Mononuclear cell (primary cell): ENCODE measurements at regions not wholly inside any gene's neighbourhood (a gene's known extent, or its start where the extent isn't known, plus 50 kb on each side); places are given as distances from the start of the nearest gene placed in this dataset.

ENCODE experiments used
- H3K27me3 ChIP-seq: 2 replicates; pipeline ENCODE4 v1.6.0; 2011; ENCODE audit warnings: low read length, control low read depth; ENCODE audit not compliant: insufficient read depth
- H3K4me1 ChIP-seq: 2 replicates; pipeline ENCODE4 v1.5.1; 2011; ENCODE audit warnings: mild to moderate bottlenecking, low read length, control low read depth; ENCODE audit not compliant: insufficient read depth
- H3K4me3 ChIP-seq: 2 replicates; pipeline ENCODE4 v1.5.1; 2011; ENCODE audit warnings: mild to moderate bottlenecking, low read length, moderate library complexity
- H3K9me3 ChIP-seq: 2 replicates; pipeline ENCODE4 v1.5.1; 2011; ENCODE audit warnings: low read depth, mild to moderate bottlenecking, control low read depth, low read length

DNA sequence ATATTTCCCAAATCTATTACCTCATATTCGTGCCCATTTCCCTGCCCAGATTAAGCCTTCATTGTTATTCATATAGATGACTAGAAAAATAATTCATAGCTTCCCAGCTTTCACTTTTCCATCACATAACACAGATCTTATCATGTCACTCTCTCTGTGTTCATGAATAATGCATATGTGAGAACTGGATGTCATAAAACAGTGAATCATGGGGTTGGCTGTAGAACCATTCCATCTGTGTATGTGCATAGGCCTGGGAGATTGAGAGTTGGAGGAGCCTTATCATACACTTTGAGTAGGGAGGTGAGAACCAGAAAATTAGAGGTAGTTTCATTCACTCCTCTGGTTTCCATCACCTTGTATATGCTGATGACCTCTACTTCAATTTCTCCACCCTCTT, 73.9 kb upstream of the RANBP6 start:
- Histone ChIP-seq H3K27me3 (peaks cover 2% of the 10 kb centered on the region), H3K4me3 (no peak overlapping the region), H3K9me3 (no peaks in the 10 kb centered on the region), H3K4me1 (no peaks in the 10 kb centered on the region)

DNA sequence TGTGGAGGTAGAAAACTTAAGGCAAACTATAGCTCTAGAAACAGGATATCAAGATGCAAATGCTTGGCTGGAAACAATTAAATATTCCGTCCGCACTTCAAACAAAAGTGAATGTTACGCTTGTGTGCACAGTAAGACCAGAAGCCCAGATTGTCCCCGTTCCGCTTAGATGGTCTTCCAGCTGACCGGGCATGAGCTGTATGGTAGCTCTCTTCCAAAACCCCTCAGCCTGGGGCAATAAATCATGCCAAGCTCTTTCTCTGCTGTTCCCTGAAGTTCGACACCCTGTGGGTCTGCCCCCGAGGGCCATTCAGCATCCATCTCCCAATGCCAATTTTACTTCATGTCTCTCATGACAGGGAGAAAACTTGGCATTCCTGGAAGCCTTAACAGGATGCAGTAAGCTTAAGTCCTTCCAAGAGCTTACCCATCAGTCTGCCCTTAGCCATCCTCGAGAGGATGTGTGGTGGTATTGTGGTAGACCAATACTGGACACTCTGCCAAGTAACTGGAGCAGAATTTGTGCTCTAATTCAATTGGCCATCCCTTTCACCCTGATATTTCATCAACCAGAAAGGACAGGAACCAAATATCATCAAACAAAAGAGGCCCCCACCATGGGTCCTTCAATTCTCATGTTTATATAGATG, 70.7 kb upstream of the RANBP6 start:
- Histone ChIP-seq H3K4me1 (no peaks in the 10 kb centered on the region), H3K9me3 (no peaks in the 10 kb centered on the region), H3K4me3 (no peak overlapping the region), H3K27me3 (no peaks in the 10 kb centered on the region)

DNA sequence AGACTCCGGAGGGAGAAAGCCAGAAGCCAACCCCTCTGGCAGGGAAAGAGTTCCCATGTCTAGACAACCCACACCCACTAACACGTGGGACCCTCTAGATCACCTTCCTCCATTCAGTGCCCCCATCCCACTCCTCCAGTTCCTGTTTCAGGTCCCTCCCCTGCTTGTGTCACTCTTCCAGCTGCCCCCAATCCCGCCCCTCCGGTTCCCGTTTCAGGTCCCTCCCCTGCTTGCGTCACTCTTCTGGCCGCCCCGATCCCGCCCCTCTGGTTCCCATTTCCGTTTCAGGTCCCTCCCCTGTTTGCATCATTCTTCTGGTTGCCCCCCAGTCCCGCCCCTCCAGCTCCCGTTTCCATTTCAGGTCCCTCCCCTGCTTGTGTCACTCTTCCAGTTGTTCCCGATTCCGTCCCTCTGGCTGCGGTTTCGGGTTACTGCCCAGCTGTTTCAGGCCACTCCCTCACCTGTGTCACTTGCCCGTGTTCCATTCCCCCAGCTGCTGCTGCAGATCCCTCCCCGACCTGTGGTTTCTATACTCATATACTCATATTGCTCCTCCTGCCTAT, 64.8 kb upstream of the RANBP6 start:
- peak overlapping the region; percentile 36 for H3K4me3 ChIP-seq

DNA sequence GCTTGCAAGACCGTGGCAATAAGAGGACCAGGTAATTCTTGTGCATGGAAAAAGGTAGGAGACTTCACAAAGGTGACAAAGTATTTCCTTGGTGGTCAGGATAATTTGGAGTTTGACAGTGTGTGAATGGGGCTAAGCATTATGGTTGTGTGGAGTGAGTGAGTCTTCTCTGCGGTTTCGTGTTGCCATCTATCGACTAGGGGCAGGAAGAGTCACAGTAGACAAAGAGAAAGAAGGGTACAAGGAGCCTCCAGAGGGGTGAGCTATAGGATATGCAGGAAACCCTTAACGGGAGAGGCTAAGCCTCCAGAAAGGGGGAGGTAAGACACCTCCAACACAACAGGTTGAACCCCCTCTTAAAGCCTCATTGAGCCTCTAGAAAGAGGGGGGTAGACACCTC, 64.0 kb upstream of the RANBP6 start:
- Histone ChIP-seq H3K9me3 (no peaks in the 10 kb centered on the region), H3K4me3 (no peak overlapping the region), H3K27me3 (no peaks in the 10 kb centered on the region), H3K4me1 (peaks cover 9% of the 10 kb centered on the region)

More for the DNA sequence above, 64.8 kb upstream of the RANBP6 start:
- Histone ChIP-seq H3K27me3 (no peaks in the 10 kb centered on the region), H3K4me1 (peaks cover 9% of the 10 kb centered on the region), H3K9me3 (no peaks in the 10 kb centered on the region)

DNA sequence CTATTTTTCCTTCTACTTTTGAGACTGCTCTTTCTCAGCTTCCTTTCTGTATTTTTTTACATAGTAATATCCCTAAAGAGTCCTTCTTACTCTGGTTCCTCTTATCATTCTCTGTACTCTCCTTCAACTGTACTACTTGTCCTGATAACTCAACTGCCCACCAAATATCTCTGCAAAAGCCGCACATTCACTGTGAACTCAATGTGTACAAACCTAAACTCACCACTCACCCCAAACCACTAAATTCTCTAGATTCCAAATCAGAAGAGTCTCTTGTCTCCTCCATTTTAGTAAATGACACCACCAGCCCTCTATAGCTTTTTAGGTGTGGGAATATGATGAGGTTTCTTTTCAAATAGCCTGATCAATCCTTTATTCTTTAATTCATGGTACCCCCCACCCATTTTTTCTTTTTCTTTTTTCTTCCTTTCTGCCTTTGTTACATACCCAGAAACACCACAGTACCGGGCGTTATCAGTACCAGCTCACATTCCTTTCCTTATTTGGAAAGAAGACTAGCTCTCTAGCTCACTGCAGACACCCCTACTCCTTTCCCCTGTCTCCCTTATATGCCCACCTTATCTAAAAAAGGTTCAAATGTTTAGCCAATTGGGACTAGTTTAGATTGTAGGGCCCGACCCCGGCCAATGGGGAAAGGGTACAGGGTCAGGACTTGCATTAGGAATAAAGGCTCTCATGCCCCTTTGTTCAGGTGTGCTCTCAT, 63.1 kb upstream of the RANBP6 start:
- H3K4me1 ChIP-seq, result peaks cover 9% of the 10 kb centered on the region
- H3K4me3 ChIP-seq, result no peak overlapping the region
- no peaks in the 10 kb centered on the region for H3K27me3 ChIP-seq
- H3K9me3 ChIP-seq, result no peaks in the 10 kb centered on the region

DNA sequence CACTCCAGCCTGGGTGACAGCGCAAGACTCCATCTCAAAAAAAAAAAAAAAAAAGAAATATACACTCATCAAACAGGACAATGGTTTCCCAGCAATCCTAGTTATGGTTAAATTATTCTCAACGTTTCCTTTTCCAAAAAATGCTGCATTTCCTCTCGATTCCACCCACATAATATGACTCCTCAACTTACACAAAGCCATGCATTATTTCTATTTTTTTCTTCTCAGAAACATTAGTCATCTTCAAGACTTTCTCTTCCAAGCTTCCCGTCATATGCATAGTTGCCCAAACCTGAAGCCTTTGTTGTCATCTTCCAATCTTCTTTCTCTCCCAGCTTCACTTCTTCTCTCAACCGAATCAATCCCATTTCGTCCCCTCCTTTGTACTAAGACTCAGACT, 61.4 kb upstream of the RANBP6 start:
- Histone ChIP-seq H3K4me3 (no peak overlapping the region), H3K4me1 (peaks cover 9% of the 10 kb centered on the region), H3K9me3 (no peaks in the 10 kb centered on the region), H3K27me3 (no peaks in the 10 kb centered on the region)

DNA sequence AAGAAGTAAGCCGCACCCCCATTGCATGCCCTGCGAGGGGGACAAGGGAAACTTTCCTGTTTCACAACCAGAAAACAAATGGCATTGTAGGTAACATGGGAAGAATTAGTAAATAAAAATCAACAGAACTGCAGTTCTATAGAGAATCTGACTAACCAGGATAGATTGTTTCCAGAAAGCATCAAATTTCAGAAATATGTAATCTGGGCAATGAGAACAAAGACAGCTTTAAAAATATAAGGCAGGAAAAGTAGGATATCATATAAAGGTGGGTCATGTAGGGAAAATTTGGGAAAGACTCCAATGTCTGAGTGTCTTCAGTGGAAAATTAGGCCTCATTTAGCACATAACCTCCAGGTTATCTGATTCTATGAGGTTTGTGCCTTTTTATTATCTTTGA, 58.3 kb upstream of the RANBP6 start:
- no peak overlapping the region for H3K4me3 ChIP-seq
- peaks cover 10% of the 10 kb centered on the region for H3K4me1 ChIP-seq
- H3K9me3 ChIP-seq, result no peaks in the 10 kb centered on the region
- H3K27me3 ChIP-seq, result no peaks in the 10 kb centered on the region

DNA sequence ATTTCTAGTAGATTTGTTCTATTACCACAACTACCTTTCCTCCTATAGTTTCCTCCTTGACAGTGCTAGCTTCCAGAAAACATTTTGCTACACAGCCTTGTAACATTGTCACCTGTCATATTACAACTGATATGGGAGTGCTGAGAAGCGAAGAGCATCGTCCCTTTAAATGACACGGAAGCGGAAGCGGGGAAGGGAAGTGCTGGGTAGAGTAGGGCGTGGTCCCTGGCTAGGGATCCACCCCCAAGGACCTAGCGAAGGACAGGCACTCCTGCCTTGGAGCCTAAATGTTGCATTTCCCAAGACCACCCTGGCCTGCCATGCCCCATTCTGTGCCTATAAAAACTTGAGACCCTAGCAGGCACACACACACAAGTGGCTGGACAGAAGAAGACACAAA, 57.4 kb upstream of the RANBP6 start:
- Histone ChIP-seq H3K4me3 (no peak overlapping the region), H3K9me3 (no peaks in the 10 kb centered on the region), H3K4me1 (peaks cover 16% of the 10 kb centered on the region), H3K27me3 (no peaks in the 10 kb centered on the region)

DNA sequence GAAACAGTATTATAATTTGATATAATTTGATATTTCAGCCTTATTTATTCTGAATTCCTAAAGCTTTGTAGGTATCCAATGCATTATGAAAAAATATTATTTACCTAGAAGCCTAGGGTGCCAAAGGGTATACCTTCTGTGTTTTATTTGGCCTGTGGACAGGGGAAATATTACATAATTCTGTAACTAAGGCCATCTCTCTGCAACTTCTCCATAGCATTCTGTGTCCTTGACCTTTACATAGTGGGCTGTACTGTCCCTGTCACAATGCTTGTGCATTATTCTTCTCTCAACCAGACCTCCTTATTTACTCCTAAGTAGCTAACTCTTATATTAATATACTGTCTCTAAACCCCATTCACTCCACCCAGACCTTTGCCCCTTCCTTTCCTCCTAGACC, 57.0 kb upstream of the RANBP6 start:
- Histone ChIP-seq H3K4me3 (no peak overlapping the region), H3K27me3 (no peaks in the 10 kb centered on the region), H3K4me1 (peaks cover 16% of the 10 kb centered on the region), H3K9me3 (no peaks in the 10 kb centered on the region)

DNA sequence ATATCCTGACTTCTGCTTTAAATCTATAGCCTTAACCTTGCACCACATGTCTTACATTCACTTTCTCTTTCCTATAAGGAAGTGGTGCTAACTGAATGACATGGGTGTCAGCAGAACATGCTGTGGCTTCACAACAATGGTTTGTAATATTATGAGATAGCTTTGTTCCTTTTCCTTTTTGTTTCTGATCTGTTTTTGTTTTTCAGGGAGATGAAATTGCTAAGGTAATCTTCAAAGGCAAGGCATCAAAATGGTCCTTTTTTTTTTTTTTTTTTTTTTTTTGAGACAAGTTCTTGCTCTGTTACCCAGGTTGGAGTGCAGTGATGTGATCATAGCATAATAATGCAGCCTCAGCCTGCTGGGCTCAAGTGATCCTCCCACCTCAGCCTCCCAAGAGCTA, 53.6 kb upstream of the RANBP6 start:
- Histone ChIP-seq H3K4me1 (peaks cover 16% of the 10 kb centered on the region), H3K27me3 (no peaks in the 10 kb centered on the region), H3K9me3 (no peaks in the 10 kb centered on the region), H3K4me3 (no peak overlapping the region)

DNA sequence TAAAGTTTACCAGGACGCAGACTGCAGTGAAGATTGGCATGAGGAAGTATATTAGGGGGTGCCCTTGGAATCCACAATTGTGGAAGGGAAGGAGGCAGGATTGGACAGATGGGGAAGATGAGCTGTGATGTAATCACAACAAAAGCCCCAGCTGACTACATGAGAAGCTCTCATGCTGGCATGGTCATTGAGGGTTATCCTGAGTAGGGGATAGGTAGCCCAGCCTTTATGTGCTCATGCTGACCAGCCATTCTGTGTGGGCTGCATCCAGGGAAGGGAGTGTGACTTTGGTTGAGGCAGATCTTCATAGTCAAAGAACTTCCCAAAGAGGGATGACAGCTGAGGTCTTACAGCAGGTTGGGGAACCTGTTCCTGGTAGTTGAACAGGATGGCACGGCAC, 52.0 kb upstream of the RANBP6 start:
- Histone ChIP-seq H3K4me1 (peaks cover 16% of the 10 kb centered on the region), H3K4me3 (no peak overlapping the region), H3K27me3 (no peaks in the 10 kb centered on the region), H3K9me3 (no peaks in the 10 kb centered on the region)
